ENCODE measurements at regions not wholly inside any gene's neighbourhood (a gene's known extent, or its start where the extent isn't known, plus 50 kb on each side); places are given as distances from the start of the nearest gene placed in this dataset.

- no peak overlapping the region for H3K27ac ChIP-seq
- no peak for DNase-seq (ENCODE audit: low spot score)
- ChIA-PET POLR2A (ENCODE audit: low non-redundant PET) (no interaction called here), CTCF (interaction anchor here (0.6 to 1.1 kb wide), 4 partner anchors 67 to 394 kb away, joined by 3 to 4 read pairs (median 3); no protein-coding TSS in a partner anchor)
- TF ChIP-seq, protein P1, sequence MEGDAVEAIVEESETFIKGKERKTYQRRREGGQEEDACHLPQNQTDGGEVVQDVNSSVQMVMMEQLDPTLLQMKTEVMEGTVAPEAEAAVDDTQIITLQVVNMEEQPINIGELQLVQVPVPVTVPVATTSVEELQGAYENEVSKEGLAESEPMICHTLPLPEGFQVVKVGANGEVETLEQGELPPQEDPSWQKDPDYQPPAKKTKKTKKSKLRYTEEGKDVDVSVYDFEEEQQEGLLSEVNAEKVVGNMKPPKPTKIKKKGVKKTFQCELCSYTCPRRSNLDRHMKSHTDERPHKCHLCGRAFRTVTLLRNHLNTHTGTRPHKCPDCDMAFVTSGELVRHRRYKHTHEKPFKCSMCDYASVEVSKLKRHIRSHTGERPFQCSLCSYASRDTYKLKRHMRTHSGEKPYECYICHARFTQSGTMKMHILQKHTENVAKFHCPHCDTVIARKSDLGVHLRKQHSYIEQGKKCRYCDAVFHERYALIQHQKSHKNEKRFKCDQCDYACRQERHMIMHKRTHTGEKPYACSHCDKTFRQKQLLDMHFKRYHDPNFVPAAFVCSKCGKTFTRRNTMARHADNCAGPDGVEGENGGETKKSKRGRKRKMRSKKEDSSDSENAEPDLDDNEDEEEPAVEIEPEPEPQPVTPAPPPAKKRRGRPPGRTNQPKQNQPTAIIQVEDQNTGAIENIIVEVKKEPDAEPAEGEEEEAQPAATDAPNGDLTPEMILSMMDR (conservative IDR thresholded peaks at IDR 0.05; ENCODE audit: low read depth), result 0 out of 2 replicates have a peak, but pooled peaks have one; percentile 6
These were observed 65.9 kb upstream of the WSCD2 start for GRCh38 chr12:108063192-108063591.

DNA sequence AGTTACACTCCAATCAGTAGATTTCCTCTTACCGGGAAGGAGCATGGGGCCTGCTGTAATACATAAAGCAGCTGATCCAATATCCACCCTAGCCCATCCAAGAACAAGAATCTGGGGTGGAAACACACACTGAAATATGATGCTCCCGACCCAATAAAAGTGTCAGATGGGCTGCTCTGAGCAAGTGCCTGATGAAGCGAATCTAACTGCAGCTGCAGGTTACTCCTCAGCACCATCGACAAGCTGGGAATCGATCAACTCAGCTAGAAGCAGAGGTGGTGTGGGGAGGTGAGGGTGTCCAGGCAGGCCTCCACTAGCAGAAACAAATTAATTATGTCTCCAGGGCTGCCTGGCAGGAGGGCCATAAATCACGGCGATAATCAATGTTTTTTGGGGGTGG lies 64.0 kb upstream of the WSCD2 start:
- CTCF ChIA-PET, result interaction anchor here (0.8 kb wide), 1 partner anchor 65 kb away, joined by 4 read pairs; no protein-coding TSS in a partner anchor
- POLR2A ChIA-PET (ENCODE audit: low non-redundant PET), result no interaction called here

DNA sequence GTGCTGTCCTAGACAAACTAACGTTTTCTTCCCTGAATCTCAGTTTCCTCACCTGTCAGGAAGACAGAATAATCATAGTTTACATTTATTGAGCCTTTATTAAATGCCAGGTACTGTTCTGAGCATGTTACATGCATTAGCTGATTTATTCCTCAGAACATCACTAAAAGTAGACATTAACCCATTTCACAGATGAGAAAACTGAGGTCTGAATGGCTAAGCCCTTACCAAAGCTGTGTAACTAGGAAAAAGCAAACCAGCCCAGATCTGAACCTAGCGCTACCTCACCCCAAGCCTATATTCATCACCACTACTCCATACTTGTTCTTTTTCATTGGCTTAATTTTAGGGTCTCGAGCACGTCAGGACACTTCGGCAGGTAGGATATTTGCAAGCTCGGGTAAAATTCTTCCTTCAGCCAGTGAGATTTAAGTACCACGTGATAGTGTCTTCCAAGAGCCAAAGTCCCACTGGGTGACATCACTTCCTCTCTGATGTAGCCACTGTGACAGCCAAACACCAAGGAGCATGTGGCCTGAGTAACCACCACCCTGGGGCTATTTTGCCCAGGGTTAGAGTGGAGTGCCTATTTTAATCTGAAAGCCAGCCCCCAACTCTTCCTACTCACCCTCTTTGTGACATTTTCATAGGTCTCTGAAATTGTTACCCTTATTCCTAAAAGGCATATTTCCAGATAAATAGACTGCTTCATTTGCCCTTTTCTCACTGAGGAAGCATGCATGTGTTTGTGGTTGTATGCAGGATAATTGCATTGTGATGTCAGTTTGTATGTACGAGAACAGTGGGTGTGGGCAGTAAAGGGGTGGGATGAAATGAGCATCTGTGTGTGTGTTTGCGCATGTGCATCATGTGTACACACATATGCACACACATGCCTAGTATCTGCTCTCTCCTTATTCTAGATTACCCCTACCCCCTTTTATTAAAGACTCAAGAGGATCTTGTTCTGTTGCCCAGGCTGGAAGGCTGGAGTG lies 62.2 kb upstream of the WSCD2 start:
- TF ChIP-seq, protein P1 (conservative IDR thresholded peaks at IDR 0.05; ENCODE audit: low read depth), result no peak
- POLR2A ChIA-PET (ENCODE audit: low non-redundant PET), result no interaction called here
- no peak for DNase-seq (ENCODE audit: low spot score)
- CTCF ChIA-PET, result no interaction called here
- no peak overlapping the region for H3K27ac ChIP-seq

More for the DNA sequence above, 64.0 kb upstream of the WSCD2 start:
- H3K27ac ChIP-seq, result no peak overlapping the region
- TF ChIP-seq, protein P1 (conservative IDR thresholded peaks at IDR 0.05; ENCODE audit: low read depth), result no peak
- DNase-seq (ENCODE audit: low spot score), result no peak

DNA sequence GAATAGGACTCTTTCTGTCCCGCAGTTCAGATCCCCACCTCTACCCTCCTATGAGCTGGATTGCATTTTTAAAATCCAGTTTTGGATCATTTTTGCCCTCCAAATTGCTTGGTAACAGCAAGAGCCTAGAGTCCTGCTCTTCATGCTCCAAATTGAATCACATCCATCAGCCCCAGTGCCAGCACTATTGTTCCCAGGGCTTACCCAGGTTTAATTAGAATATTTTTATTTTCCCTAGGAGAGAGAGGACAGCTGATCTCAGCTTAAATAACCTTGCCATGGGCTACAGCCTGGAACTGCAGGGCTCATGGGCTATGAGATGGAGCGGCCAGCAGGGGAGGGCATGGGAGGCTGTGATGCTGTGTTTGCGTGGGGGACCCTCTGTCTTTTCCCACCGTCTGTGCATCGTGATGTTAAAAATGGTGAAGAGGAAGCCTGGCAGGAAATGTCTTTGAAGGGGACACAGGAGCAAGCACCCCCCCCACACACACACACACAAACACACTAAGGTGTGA lies 59.4 kb upstream of the WSCD2 start:
- no peak overlapping the region for H3K27ac ChIP-seq
- DNase-seq (ENCODE audit: low spot score), result no peak
- POLR2A ChIA-PET (ENCODE audit: low non-redundant PET), result no interaction called here
- CTCF ChIA-PET, result interaction anchor here (0.6 kb wide), 2 partner anchors 47 to 398 kb away, joined by 3 to 4 read pairs; no protein-coding TSS in a partner anchor
- TF ChIP-seq, protein P1 (conservative IDR thresholded peaks at IDR 0.05; ENCODE audit: low read depth), result no peak

DNA sequence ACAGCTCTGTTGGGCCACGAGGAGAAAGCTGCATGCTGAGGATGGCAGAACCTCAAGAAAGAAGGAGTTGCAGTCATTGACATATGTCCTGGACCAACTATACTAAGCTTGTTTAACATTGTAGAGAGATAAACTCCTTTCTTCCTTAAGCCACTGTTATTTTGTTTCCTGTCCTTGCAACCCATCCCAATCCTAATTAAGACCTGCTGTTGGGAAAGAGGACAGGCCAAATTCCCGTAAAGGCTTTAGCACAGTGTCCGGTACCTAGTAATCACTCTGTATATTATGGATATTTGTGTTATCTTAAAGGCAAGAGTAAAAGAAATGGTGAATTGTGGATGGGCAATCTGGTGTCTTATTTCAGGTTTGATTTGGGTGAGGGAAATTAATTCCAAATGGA lies 53.5 kb upstream of the WSCD2 start:
- DNase-seq (ENCODE audit: low spot score), result no peak
- CTCF ChIA-PET, result interaction anchor here (0.7 kb wide), 1 partner anchor 38 kb away, joined by 3 read pairs; no protein-coding TSS in a partner anchor
- H3K27ac ChIP-seq, result no peak overlapping the region
- POLR2A ChIA-PET (ENCODE audit: low non-redundant PET), result no interaction called here
- TF ChIP-seq, protein P1 (conservative IDR thresholded peaks at IDR 0.05; ENCODE audit: low read depth), result no peak

DNA sequence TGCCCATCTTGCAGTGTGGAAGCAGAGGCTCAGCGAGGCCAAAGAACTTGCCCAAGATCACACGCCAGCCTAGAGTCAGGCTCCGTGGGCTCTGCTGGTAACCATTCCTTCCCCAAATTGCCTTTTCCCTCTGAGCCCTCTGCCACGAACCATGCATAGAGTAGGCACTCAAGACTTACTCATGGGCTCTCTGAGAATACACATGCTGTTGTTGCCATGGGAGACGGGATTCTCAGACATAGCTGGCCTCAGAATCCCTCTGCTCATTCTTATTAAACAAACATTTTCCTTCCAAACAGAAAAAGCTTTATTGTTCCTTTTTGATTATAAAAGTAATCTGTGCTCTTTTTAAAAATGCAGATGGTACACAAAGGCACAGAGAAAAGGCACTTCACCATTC lies 52.5 kb upstream of the WSCD2 start:
- TF ChIP-seq, protein P1 (conservative IDR thresholded peaks at IDR 0.05; ENCODE audit: low read depth), result no peak
- ChIA-PET POLR2A (ENCODE audit: low non-redundant PET) (no interaction called here), CTCF (interaction anchor here (0.6 kb wide), 1 partner anchor 40 kb away, joined by 3 read pairs; no protein-coding TSS in a partner anchor)

More for the DNA sequence above, 52.5 kb upstream of the WSCD2 start:
- no peak for DNase-seq (ENCODE audit: low spot score)
- no peak overlapping the region for H3K27ac ChIP-seq

All from RWPE1 (cell line).